ENCODE measurements at regions not wholly inside any gene's neighbourhood (a gene's known extent, or its start where the extent isn't known, plus 50 kb on each side); places are given as distances from the start of the nearest gene placed in this dataset.
"Not testable (repeated sequence)": the region's sequence is repeated elsewhere in the genome, so short reads cannot be mapped to it uniquely, and the experiment has no call there.

DNA sequence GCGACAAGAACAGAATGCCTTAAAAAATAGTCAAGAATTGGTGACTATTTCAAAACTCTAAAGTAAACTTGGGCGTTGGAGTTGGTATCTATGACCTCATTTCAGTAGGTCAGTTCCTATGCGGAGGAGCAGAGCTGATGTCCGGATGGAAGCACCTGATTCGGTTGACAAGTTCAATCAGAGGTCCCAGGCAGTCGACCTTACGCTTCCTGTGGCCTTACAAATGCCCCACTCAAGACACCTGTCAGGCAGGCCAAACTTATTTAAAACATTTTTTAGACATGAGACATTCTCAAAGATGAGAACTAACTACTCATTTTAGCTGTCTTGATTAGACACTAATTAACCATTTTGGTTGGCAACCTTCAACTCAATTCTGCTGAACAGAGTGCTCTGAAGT lies 137.7 kb upstream of the ADAMTS3 start:
- H3K4me1 ChIP-seq (ENCODE audit: control insufficient read depth in 3 of 3, insufficient read depth in 3 of 3, low read length in 3 of 3) = no peaks in the 10 kb centered on the region
- no peaks in the 10 kb centered on the region for H3K27me3 ChIP-seq (ENCODE audit: control insufficient read depth in 3 of 3, insufficient read depth in 3 of 3, low read length in 3 of 3)
- H3K4me3 ChIP-seq (ENCODE audit: low read length in 3 of 3) = no peak overlapping the region
- no peak overlapping the region for H3K9ac ChIP-seq (ENCODE audit: low read depth in 1 of 3, low read length in 3 of 3)
- H3K36me3 ChIP-seq (ENCODE audit: control insufficient read depth in 3 of 3, insufficient read depth in 3 of 3, low read length in 3 of 3) = no peaks in the 10 kb centered on the region
- no peak overlapping the region for H3K27ac ChIP-seq (ENCODE audit: low read depth, low read length)
- H3K9me3 ChIP-seq (ENCODE audit: control insufficient read depth in 3 of 3, low read length in 3 of 3) = no peaks in the 10 kb centered on the region

DNA sequence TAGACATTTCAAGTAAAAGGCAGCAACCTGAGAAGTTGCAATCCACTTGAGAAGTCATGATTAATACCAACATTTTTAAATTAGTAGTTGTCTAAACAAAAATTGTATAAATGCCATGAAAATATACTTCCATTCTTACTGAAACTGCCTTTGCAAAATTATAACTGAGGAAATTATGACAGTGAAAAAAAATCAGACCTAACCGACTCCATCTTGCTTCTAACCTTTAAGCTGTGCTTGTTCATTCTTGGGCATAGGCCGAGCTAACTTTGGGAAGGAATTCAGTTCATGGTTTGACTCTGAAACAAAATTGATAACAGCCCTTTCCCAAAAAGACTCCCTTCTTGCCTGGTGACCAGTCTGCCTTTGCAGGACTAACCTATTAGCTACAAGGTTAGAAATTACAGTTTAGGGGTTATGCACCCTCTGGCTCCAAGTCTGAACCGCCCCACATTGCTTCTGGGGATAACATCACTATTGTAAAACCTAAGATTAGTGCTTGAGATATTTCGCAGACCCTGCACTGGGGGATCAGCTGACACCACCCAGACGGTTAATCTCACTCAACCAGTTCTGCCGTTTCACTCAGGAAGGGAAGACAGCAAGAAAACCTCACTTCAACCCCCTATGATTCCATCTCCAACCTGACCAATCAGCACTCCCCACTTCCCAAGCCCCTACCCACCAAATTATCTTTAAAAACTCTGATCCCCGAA lies 136.1 kb upstream of the ADAMTS3 start:
- not testable (repeated sequence) for H3K27ac ChIP-seq (ENCODE audit: low read depth, low read length); H3K27me3 ChIP-seq (ENCODE audit: control insufficient read depth in 3 of 3, insufficient read depth in 3 of 3, low read length in 3 of 3); H3K4me3 ChIP-seq (ENCODE audit: low read length in 3 of 3); H3K9ac ChIP-seq (ENCODE audit: low read depth in 1 of 3, low read length in 3 of 3); H3K4me1 ChIP-seq (ENCODE audit: control insufficient read depth in 3 of 3, insufficient read depth in 3 of 3, low read length in 3 of 3); H3K36me3 ChIP-seq (ENCODE audit: control insufficient read depth in 3 of 3, insufficient read depth in 3 of 3, low read length in 3 of 3); H3K9me3 ChIP-seq (ENCODE audit: control insufficient read depth in 3 of 3, low read length in 3 of 3)

DNA sequence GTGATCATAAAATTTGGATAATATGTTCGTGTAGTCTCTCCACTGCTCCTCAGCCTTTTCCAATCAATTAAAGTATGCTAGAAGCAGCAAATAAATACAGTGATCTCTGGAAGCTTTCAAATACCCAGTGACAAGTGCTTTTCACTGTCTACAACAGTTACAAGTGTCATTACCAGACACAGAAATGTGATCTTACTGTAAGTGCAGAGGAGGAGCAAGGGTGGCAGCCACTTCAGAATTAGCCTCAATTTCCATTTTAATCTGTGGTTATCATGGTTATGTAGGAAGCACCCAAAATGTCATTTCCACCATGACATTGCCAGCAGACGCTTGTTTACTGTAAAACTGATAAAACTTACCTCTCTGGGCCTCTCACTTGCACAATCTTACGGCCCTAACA lies 133.9 kb upstream of the ADAMTS3 start:
- Histone ChIP-seq H3K9ac (ENCODE audit: low read depth in 1 of 3, low read length in 3 of 3) (no peak overlapping the region), H3K27me3 (ENCODE audit: control insufficient read depth in 3 of 3, insufficient read depth in 3 of 3, low read length in 3 of 3) (no peaks in the 10 kb centered on the region), H3K27ac (ENCODE audit: low read depth, low read length) (no peak overlapping the region), H3K9me3 (ENCODE audit: control insufficient read depth in 3 of 3, low read length in 3 of 3) (no peaks in the 10 kb centered on the region), H3K36me3 (ENCODE audit: control insufficient read depth in 3 of 3, insufficient read depth in 3 of 3, low read length in 3 of 3) (no peaks in the 10 kb centered on the region), H3K4me1 (ENCODE audit: control insufficient read depth in 3 of 3, insufficient read depth in 3 of 3, low read length in 3 of 3) (no peaks in the 10 kb centered on the region), H3K4me3 (ENCODE audit: low read length in 3 of 3) (no peak overlapping the region)

DNA sequence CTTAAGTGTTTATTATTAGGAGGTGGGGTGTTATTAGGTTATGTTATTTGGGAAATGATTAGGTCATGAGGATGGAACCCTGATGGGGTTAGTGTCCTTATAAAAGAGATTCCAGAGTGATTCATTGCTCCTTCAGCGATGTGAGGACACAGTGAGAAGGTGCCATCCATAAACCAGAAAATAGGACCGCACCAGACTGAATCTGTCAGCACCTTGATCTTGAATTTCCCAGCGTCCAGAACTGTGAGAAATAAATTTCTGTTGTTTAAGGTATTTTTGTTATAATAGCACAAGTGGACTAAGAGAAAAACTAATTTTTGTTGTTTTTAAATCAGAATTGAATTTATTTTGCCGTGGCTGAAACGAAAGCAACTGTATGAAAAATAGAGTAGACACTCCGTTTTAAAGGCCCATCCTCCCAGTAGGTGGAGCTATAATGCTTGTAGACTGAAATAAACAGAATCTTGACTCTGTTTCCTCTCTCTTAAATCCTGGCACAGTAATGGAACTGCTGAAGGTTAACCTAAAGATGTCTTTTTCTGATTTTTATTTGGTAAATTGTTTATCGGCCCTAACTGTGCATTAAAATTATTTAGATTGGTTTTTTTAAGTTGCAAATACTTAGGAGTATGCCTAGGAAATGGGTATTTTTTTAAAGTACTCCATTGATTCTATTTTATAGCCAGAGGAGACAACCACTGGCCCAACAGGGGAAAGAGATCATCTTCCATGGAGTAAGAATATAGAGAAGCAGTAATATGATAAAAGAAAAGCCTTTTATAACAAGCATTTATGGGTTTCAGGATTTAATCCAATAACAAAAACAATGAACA lies 133.2 kb upstream of the ADAMTS3 start:
- H3K27ac ChIP-seq (ENCODE audit: low read depth, low read length) = no peak overlapping the region
- peak overlapping the region in 2 of 3 donors; percentile 8 to 34 for H3K9ac ChIP-seq (ENCODE audit: low read depth in 1 of 3, low read length in 3 of 3)
- no peaks in the 10 kb centered on the region for H3K4me1 ChIP-seq (ENCODE audit: control insufficient read depth in 3 of 3, insufficient read depth in 3 of 3, low read length in 3 of 3)
- H3K9me3 ChIP-seq (ENCODE audit: control insufficient read depth in 3 of 3, low read length in 3 of 3) = no peaks in the 10 kb centered on the region
- H3K36me3 ChIP-seq (ENCODE audit: control insufficient read depth in 3 of 3, insufficient read depth in 3 of 3, low read length in 3 of 3) = no peaks in the 10 kb centered on the region
- no peaks in the 10 kb centered on the region for H3K27me3 ChIP-seq (ENCODE audit: control insufficient read depth in 3 of 3, insufficient read depth in 3 of 3, low read length in 3 of 3)
- H3K4me3 ChIP-seq (ENCODE audit: low read length in 3 of 3) = peak overlapping the region; percentile 41 to 55 (median 46)

DNA sequence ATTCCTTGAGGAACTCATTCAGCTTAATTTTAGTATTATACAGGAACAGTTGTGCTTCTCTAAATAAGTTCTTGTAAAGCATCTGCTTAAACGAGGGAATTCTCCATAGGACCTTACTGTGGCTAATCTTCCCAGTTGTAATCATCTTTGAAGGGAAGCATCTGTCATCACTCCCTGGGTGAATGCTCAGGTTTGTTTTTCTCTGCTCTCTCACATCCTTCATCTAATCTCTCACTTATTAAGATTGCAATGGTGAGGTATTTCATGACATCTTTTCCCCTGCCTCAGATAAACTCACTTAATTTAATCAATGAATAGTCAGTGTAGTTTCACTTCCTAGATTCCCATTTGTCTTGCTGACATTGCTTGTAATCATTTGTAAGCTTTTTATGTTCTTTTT lies 121.8 kb upstream of the ADAMTS3 start:
- no peaks in the 10 kb centered on the region for H3K4me1 ChIP-seq (ENCODE audit: control insufficient read depth in 3 of 3, insufficient read depth in 3 of 3, low read length in 3 of 3)
- H3K27me3 ChIP-seq (ENCODE audit: control insufficient read depth in 3 of 3, insufficient read depth in 3 of 3, low read length in 3 of 3) = no peaks in the 10 kb centered on the region
- no peak overlapping the region for H3K27ac ChIP-seq (ENCODE audit: low read depth, low read length)
- no peaks in the 10 kb centered on the region for H3K36me3 ChIP-seq (ENCODE audit: control insufficient read depth in 3 of 3, insufficient read depth in 3 of 3, low read length in 3 of 3)
- H3K9me3 ChIP-seq (ENCODE audit: control insufficient read depth in 3 of 3, low read length in 3 of 3) = no peaks in the 10 kb centered on the region
- no peak overlapping the region for H3K9ac ChIP-seq (ENCODE audit: low read depth in 1 of 3, low read length in 3 of 3)
- no peak overlapping the region for H3K4me3 ChIP-seq (ENCODE audit: low read length in 3 of 3)

DNA sequence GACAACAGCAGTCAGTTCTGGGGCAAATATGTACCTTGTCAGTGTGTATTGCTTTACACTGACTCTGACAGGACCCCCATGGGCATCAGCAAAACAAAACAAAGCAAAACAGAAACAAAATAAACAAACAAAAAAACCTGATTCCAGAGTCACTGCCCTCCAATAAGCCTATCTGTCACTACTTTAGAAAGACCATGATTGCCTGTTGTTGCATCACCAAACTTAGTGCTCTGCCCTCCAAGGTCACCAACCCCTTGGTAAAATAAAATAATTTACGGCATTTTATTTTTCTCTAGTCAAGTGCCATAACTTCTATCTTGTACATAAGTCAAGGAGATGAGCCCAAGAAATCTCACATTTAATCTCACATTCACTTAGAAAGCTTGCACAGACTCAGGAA lies 120.9 kb upstream of the ADAMTS3 start:
- Histone ChIP-seq H3K27me3 (ENCODE audit: control insufficient read depth in 3 of 3, insufficient read depth in 3 of 3, low read length in 3 of 3) (no peaks in the 10 kb centered on the region), H3K36me3 (ENCODE audit: control insufficient read depth in 3 of 3, insufficient read depth in 3 of 3, low read length in 3 of 3) (no peaks in the 10 kb centered on the region), H3K4me3 (ENCODE audit: low read length in 3 of 3) (no peak overlapping the region), H3K9ac (ENCODE audit: low read depth in 1 of 3, low read length in 3 of 3) (no peak overlapping the region), H3K27ac (ENCODE audit: low read depth, low read length) (no peak overlapping the region), H3K4me1 (ENCODE audit: control insufficient read depth in 3 of 3, insufficient read depth in 3 of 3, low read length in 3 of 3) (no peaks in the 10 kb centered on the region), H3K9me3 (ENCODE audit: control insufficient read depth in 3 of 3, low read length in 3 of 3) (no peaks in the 10 kb centered on the region)

DNA sequence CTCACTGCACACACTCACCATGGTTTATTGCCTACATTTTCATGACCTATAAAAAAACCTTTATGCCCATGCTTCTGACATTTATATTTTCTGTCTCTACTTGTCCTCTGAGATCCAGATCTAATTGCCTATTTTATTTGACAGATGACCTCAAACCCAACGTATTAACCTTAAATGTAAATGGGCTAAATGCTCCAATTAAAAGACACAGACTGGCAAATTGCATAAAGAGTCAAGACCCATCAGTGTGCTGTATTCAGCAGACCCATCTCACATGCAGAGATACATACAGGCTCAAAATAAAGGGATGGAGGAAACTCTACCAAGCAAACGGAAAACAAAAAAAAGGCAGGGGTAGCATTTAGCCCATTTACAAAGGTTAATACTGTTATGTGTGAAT lies 117.4 kb upstream of the ADAMTS3 start:
- not testable (repeated sequence) for H3K27me3 ChIP-seq (ENCODE audit: control insufficient read depth in 3 of 3, insufficient read depth in 3 of 3, low read length in 3 of 3); H3K4me1 ChIP-seq (ENCODE audit: control insufficient read depth in 3 of 3, insufficient read depth in 3 of 3, low read length in 3 of 3); H3K9me3 ChIP-seq (ENCODE audit: control insufficient read depth in 3 of 3, low read length in 3 of 3); H3K27ac ChIP-seq (ENCODE audit: low read depth, low read length); H3K36me3 ChIP-seq (ENCODE audit: control insufficient read depth in 3 of 3, insufficient read depth in 3 of 3, low read length in 3 of 3); H3K4me3 ChIP-seq (ENCODE audit: low read length in 3 of 3); H3K9ac ChIP-seq (ENCODE audit: low read depth in 1 of 3, low read length in 3 of 3)

DNA sequence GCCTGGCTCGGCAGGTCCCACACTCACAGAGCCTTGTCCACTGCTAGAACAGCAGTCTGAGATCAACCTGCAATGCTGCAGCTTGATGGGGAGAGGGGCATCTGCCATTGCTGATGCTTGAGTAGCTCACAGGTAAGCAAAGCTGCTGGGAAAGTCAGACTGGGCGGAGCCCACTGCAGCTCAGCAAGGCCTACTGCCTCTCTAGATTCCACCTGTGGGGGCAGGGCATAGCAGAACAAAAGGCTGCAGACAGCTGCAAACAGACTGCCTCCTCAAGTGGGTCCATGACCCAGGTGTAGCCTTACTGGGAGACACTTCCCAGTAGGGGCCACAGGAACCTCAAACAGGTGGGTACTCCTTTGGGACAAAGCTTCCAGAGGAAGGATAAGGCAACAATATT lies 110.6 kb upstream of the ADAMTS3 start:
- Histone ChIP-seq H3K27me3 (ENCODE audit: control insufficient read depth in 3 of 3, insufficient read depth in 3 of 3, low read length in 3 of 3) (no peaks in the 10 kb centered on the region), H3K4me3 (ENCODE audit: low read length in 3 of 3) (no peak overlapping the region), H3K9ac (ENCODE audit: low read depth in 1 of 3, low read length in 3 of 3) (no peak overlapping the region), H3K27ac (ENCODE audit: low read depth, low read length) (no peak overlapping the region), H3K36me3 (ENCODE audit: control insufficient read depth in 3 of 3, insufficient read depth in 3 of 3, low read length in 3 of 3) (no peaks in the 10 kb centered on the region), H3K9me3 (ENCODE audit: control insufficient read depth in 3 of 3, low read length in 3 of 3) (no peaks in the 10 kb centered on the region), H3K4me1 (ENCODE audit: control insufficient read depth in 3 of 3, insufficient read depth in 3 of 3, low read length in 3 of 3) (no peaks in the 10 kb centered on the region)

DNA sequence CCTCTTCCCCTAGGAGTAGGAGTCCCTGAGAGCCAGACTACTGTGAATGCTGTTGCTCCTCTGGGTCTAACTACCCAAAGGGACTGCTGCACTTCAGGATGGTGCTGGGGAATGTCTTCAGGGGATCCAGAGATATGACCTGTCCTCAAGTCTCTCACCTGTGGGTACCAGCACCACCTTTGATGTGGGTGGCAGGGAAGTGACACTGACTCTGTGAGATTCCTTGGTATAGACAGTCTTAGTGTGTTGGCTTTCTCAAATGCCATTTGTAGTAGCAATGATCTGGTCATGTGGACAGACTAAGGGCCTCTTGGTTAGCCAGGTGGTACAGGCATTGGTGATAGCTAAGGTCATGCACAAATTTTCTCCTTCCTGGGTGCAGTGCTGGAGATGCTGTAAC lies 108.9 kb upstream of the ADAMTS3 start:
- Histone ChIP-seq H3K36me3 (ENCODE audit: control insufficient read depth in 3 of 3, insufficient read depth in 3 of 3, low read length in 3 of 3) (no peaks in the 10 kb centered on the region), H3K27ac (ENCODE audit: low read depth, low read length) (no peak overlapping the region), H3K9ac (ENCODE audit: low read depth in 1 of 3, low read length in 3 of 3) (no peak overlapping the region), H3K27me3 (ENCODE audit: control insufficient read depth in 3 of 3, insufficient read depth in 3 of 3, low read length in 3 of 3) (no peaks in the 10 kb centered on the region), H3K4me1 (ENCODE audit: control insufficient read depth in 3 of 3, insufficient read depth in 3 of 3, low read length in 3 of 3) (no peaks in the 10 kb centered on the region), H3K4me3 (ENCODE audit: low read length in 3 of 3) (no peak overlapping the region), H3K9me3 (ENCODE audit: control insufficient read depth in 3 of 3, low read length in 3 of 3) (no peaks in the 10 kb centered on the region)

DNA sequence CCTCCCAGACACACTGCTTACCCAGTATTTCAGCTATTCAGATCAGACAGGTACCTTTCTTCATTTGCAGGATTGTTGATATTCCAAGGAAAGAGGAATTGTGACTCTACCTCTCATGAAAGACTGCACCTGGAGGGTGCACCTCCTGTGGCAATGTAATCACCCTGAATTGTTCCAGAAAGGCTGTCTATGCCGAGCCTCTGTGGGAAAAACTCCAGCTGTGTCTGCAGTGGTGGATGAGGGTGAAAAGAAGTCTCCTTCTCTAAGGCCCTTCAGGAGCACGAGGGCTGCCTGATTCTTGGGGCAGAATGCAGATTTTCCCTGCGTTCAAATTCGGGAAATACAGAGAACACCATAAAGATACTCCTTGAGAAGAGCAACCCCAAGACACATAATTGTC lies 108.2 kb upstream of the ADAMTS3 start:
- Histone ChIP-seq H3K27ac (ENCODE audit: low read depth, low read length) (no peak overlapping the region), H3K9me3 (ENCODE audit: control insufficient read depth in 3 of 3, low read length in 3 of 3) (no peaks in the 10 kb centered on the region), H3K36me3 (ENCODE audit: control insufficient read depth in 3 of 3, insufficient read depth in 3 of 3, low read length in 3 of 3) (no peaks in the 10 kb centered on the region), H3K4me1 (ENCODE audit: control insufficient read depth in 3 of 3, insufficient read depth in 3 of 3, low read length in 3 of 3) (no peaks in the 10 kb centered on the region), H3K27me3 (ENCODE audit: control insufficient read depth in 3 of 3, insufficient read depth in 3 of 3, low read length in 3 of 3) (no peaks in the 10 kb centered on the region), H3K9ac (ENCODE audit: low read depth in 1 of 3, low read length in 3 of 3) (no peak overlapping the region), H3K4me3 (ENCODE audit: low read length in 3 of 3) (no peak overlapping the region)

Data from skeletal muscle tissue (tissue), 3 donors.